Epithelial cell of prostate (primary cell): ENCODE measurements at regions not wholly inside any gene's neighbourhood (a gene's known extent, or its start where the extent isn't known, plus 50 kb on each side); places are given as distances from the start of the nearest gene placed in this dataset.
A peak's percentile ranks its signal among the peaks of the same experiment; 100 is the strongest.
"Not testable (repeated sequence)": the region's sequence is repeated elsewhere in the genome, so short reads cannot be mapped to it uniquely, and the experiment has no call there.

ENCODE experiments used
- DNase-seq: peaks from one replicate; pipeline ENCODE4 v3.0.0-alpha.2; 2011; ENCODE audit warnings: low read depth, low spot score
- H3K27ac ChIP-seq: fragments of 450-650 bp; 2 replicates; pipeline ENCODE4 v1.5.1; 2017; ENCODE audit warnings: mild to moderate bottlenecking

DNA sequence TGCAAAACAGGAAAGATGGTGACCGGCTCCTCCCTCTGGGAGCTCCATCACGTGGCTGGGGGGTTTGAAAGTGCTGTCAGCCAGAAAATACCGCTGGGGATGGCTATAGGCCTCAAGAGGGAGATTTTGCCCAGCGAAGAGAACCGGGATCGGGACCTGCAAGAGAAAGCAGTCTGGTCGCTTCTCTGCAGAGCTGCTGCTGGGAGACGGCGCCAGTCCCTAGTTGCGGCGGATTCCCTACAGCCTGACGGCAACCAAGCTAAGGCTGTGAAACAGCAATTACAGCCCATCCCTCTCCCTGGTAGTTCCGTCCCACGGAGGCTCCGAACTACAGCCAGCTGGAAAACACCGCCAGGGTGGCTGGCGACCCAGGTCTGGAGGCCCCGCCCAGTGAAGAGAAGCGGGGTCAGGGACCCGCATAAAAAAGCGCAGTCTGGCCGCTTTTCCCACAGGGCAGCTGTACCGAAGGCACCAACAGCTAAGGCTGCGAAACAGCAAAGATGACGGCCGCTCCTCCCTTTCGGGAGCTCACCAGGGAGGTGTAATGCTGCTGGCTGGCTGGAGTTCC is 238.1 kb upstream of the IRAK1BP1 start:
- no peak for DNase-seq
- H3K27ac ChIP-seq = no peak overlapping the region

- H3K27ac ChIP-seq = no peak overlapping the region
- no peak for DNase-seq
Measured at GRCh38 chr6:78629836-78630235, 237.5 kb upstream of the IRAK1BP1 start.

GRCh38 chr6:78631976-78632375 is 235.4 kb upstream of the IRAK1BP1 start:
- no peak for DNase-seq
- H3K27ac ChIP-seq = no peak overlapping the region

- DNase-seq = no peak
- no peak overlapping the region for H3K27ac ChIP-seq
Measured at GRCh38 chr6:78639111-78640110, 227.9 kb upstream of the IRAK1BP1 start.

DNA sequence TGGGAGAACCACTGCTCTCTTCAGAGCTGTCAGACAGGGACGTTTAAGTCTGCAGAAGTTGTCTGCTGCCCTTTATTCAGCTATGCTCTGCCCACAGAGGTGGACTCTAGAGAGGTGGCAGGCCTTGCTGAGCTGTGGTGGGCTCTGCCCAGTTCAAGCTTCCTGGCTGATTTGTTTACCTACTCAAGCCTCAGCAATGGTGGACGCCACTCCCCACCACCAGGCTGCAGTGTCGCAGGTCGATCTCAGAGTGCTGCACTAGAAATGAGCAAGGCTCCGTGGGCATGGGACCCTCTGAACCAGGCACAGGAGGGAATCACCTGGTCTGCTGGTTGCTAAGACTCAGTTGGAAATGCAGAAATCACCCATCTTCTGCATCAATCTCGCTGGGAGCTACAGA is 223.4 kb upstream of the IRAK1BP1 start:
- not testable (repeated sequence) for DNase-seq, H3K27ac ChIP-seq

DNA sequence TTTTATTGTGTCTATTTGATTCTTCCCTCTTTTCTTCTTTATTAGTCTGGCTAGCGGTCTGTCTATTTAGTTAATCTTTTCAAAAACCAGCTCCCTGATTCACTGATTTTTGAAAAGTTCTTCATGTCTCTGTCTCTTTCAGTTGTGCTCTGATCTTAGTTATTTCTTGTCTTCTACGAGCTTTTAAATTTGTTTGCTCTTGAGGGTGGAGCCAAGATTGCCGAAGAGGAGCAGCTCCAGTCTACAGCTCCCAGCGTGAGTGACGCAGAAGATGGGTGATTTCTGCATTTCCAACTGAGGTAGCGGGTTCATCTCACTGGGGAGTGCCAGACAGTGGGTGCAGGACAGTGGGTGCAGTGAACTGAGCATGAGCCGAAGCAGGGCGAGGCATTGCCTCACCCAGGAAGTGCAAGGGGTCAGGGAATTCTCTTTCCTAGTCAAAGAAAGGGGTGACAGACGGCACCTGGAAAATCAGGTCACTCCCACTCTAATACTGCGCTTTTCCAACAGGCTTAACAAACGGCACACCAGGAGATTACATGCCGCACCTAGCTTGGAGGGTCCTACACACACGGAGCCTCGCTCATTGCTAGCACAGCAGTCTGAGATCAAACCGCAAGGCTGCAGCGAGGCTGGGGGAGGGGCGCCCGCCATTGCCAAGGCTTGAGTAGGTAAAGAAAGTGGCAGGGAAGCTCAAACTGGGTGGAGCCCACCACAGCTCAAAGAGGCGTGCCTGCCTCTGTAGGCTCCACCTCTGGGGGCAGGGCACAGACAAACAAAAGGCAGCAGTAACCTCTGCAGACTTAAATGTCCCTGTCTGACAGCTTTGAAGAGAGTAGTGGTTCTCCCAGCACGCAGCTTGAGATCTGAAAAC is 220.6 kb upstream of the IRAK1BP1 start:
- not testable (repeated sequence) for H3K27ac ChIP-seq, DNase-seq

DNA sequence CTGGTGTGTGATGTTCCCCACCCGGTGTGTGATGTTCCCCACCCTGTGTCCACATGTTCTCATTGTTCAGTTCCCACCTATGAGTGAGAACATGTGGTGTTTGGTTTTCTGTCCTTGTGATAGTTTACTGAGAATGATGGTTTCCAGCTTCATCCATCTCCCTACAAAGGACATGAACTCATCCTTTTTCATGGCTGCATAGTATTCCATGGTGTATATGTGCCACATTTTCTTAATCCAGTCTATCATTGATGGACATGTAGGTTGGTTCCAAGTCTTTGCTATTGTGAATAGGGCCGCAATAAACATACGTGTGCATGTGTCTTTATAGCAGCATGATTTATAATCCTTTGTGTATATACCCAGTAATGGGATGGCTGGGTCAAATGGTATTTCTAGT is 201.5 kb upstream of the IRAK1BP1 start:
- H3K27ac ChIP-seq, DNase-seq: not testable (repeated sequence)

DNA sequence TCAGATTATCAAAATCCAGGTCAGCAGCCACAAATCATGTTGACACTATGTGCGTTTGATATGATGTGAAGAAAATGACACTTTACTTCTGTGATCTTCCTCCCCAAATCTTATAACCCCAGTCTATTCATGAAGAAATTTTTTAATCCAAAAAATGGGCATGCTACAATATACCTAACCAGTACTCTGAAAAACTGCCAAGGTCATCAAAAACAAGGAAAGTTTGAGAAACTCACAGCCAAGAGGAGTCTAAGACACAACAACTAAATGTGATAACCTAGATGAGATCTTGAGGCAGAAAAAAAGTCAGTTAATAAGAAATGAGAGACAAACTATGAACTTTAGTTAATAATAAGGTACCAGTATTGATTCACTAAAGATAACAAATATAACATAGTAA is 200.6 kb upstream of the IRAK1BP1 start:
- no peak for DNase-seq
- no peak overlapping the region for H3K27ac ChIP-seq

DNA sequence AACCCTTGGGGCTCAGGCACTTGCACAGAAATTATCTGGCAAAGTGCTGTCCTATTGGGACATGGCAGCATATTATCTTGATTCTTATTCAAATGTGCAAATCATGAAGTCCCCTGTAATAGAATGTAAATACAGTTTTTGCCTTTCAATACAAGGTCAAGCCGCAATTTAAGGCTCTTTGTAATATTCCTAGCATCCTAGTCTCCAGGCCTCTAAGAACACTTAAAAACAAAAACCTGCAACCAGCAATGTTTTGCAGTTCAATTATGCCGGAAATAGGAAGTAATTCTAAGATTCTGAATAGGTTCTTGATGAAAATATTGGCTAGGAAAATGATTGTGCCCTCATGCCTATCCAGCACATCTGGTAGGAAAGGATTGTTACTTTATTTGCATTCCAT is 197.2 kb upstream of the IRAK1BP1 start:
- no peak overlapping the region for H3K27ac ChIP-seq

DNA sequence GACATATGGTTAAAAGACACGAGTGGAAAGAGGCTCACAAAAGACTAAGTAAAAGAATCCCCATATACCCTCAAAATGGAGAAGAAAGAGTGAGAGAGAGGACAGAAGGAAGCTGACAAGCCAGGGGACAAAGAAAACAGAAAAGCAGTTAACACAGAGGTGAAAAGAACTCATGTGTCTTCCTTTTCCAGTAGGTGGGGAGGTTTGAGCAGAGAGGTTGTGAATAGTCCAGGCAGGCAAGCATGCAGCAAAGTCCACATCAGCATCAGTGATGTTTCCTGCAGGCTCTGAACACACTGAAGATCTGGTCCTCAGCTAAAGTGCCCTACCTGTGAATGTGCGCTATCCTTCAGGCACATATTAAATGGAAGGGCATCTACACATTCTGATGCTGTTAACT is 196.5 kb upstream of the IRAK1BP1 start:
- no peak for DNase-seq
- no peak overlapping the region for H3K27ac ChIP-seq

More for the DNA sequence above, 197.2 kb upstream of the IRAK1BP1 start:
- no peak for DNase-seq

DNA sequence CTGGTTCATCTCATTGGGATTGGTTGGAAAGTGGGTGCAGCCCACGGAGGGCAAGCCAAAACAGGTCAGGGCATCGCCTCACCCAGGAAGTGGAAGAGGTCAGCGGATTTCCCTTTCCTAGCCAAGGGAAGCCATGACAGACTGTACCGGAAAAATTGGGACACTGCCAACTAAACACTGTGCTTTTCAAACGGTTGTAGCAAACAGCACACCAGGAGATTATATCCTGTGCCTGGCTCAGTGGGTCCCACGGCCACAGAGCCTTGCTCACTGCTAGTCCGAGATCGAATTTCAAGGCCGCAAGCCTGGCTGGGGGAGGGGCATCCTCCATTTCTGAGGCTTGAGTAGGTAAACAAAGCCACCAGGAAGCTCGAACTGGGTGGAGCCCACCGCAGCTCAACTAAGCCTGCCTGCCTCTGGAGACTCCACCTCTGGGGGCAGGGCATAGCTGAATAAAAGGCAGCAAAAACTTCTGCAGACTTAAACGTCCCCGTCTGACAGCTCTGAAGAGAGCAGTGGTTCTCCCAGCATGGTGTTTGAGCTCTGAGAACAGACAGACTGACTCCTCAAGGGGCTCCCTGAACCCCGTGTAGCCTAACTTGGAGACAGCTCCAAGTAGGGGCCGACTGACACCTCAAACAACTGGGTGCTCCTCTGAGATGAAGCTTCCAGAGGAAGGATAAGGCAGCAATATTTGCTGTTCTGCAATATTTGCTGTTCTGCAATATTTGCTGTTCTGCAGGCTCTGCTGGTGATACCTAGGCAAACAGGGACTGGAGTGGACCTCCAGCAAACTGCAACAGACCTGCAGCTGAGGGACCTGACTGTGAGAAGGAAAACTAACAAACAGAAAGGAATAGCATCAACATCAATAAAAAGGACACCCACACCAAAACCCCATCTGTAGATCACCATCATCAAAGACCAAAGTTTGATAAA is 191.0 kb upstream of the IRAK1BP1 start:
- not testable (repeated sequence) for H3K27ac ChIP-seq, DNase-seq

GRCh38 chr6:78688668-78689067 is 178.7 kb upstream of the IRAK1BP1 start:
- DNase-seq = no peak
- no peak overlapping the region for H3K27ac ChIP-seq

DNA sequence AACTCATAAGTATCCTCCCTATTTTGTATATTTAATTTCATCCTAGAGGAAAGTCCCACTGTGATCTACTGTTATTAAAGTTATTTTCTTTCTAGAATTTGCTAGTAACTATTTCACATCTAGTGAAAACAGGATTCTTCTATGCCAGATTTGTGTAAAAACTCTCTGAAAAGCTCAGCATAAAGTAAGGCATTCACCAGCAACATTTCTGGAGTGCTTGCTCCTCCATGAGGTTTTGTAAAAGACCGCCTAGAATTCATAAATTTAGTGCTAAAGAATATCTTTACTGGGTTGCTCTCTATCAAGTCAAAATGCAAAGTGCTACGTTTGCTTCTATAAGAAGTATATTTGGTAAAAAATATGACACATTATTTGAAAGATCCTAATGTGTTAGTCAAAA is 173.5 kb upstream of the IRAK1BP1 start:
- no peak for DNase-seq
- H3K27ac ChIP-seq = no peak overlapping the region

DNA sequence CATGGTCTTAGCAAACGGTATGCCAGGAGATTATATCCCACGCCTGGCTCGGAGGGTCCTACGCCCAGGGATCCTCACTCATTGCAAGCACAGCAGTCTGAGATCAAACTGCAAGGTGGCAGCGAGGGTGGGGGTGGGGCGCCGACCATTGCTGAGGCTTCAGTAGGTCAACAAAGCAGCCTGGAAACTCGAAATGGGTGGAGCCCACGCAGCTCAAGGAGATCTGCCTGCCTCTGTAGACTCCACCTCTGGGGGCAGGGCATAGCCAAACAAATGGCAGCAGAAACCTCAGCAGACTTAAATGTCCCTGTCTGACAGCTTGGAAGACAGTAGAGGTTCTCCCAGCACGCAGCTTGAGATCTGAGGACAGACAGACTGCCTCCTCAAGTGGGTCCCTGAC is 172.7 kb upstream of the IRAK1BP1 start:
- DNase-seq, H3K27ac ChIP-seq: not testable (repeated sequence)

- DNase-seq = no peak
- no peak overlapping the region for H3K27ac ChIP-seq
Measured at GRCh38 chr6:78700991-78701390, 166.4 kb upstream of the IRAK1BP1 start.

DNA sequence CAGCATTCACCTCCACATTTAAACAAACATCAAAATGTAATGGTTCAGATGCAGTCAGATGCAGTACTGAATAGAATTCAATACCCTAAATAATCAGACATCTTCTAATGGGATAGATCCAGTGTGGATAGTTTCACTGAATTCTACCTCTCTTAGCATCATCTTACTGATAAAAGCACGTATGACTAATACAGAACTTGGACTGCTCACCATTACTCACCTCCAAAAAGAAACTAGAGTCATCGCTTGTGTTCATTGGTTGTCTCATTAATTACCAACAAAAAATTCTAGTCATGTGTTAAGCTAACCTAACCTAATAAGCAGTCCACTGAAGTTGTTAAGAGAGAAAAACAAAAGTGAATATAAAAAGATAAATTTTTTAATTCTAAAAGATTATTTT is 165.9 kb upstream of the IRAK1BP1 start:
- peak; percentile 68 for DNase-seq
- H3K27ac ChIP-seq = no peak overlapping the region

GRCh38 chr6:78709021-78709420 is 158.3 kb upstream of the IRAK1BP1 start:
- no peak for DNase-seq
- no peak overlapping the region for H3K27ac ChIP-seq

DNA sequence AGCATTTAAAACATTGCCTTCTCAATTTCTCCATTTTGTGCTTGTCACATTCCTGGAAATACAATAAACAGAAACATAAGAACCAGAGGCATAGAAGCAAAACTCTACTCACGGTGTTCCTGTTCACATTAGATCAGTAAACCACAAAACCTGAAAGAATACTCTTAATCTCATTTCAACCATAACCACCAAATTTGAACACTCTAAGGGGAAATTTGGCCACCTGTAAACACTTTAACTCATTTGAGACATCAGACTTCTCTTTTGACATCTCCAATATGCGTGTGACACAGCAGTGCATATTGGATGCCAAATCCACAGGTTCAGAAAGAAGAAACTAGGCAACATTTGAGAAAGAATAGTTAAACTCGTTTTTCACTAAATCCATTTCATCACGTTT is 153.8 kb upstream of the IRAK1BP1 start:
- DNase-seq = no peak
- no peak overlapping the region for H3K27ac ChIP-seq

DNA sequence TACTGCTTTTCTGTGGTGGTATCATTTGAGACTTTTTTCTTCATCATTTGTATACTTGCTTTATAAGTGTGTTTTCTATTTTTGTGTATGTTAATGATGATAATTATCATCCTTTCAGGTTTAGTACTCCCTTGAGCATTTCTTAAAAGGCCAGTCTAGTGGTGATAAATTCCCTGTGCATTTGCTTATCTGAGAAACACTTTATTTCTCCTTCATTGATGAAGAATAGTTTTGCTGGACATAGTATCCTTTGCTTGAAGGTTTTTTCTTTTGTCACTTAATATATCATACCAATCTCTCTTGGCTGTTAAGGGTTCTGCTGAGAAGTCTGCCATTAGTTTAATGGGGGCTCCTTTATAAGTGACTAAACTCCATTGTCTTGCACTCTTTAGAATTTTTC is 123.2 kb upstream of the IRAK1BP1 start:
- H3K27ac ChIP-seq = no peak overlapping the region
- DNase-seq = no peak

DNA sequence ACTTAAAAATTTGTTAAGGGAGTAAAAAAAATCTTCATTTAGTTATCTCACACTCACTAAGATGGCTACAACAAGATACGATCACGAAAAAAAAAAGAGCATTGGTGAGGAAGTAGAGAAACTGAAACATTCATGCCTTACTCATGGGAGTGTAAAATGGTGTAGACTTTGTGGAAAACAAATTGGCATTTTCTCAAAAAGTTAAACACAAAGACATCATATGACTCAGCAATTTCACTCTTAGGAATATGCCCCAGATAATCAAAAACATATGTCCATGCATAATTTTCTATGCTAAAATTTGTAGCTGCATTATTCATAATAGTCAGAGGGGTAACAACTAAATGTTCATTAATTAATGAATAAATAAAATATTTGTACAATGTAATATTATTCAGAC is 120.9 kb upstream of the IRAK1BP1 start:
- no peak overlapping the region for H3K27ac ChIP-seq
- no peak for DNase-seq
